ENCODE measurements at regions not wholly inside any gene's neighbourhood (a gene's known extent, or its start where the extent isn't known, plus 50 kb on each side); places are given as distances from the start of the nearest gene placed in this dataset.

- H3K27ac ChIP-seq (ENCODE audit: low read depth), result no peak overlapping the region
- Mint-ChIP-seq H3K27me3 (ENCODE audit: insufficient read depth, low read depth, poor library complexity) (peaks cover 1% of the 10 kb centered on the region), H3K9me3 (peaks cover 5% of the 10 kb centered on the region; the same call in 2 of the 3 replicates), H3K36me3 (ENCODE audit: low read depth) (no peaks in the 10 kb centered on the region), H3K4me1 (no peaks in the 10 kb centered on the region), H3K4me3 (no peak overlapping the region), H3K27ac (no peak overlapping the region)
- H3K9me2 ChIP-seq (ENCODE audit: insufficient read depth), result no peaks in the 10 kb centered on the region
- no peaks in the 10 kb centered on the region for H3K4me1 ChIP-seq (ENCODE audit: insufficient read depth)
- no peak overlapping the region for H2AFZ ChIP-seq
- no peak overlapping the region for H3K4me3 ChIP-seq
- no peaks in the 10 kb centered on the region for H3K27me3 ChIP-seq (ENCODE audit: insufficient read depth)
- ATAC-seq (no peak), DNase-seq (ENCODE audit: low spot score) (no peak)
- H3K36me3 ChIP-seq (ENCODE audit: insufficient read depth), result no peaks in the 10 kb centered on the region
- H3F3A ChIP-seq (replicated peaks; ENCODE audit: low read depth), result no peaks in the 10 kb centered on the region
- H3K79me2 ChIP-seq (replicated peaks; ENCODE audit: insufficient read depth), result no peaks in the 10 kb centered on the region
- no peak overlapping the region for H3K4me2 ChIP-seq
- TF ChIP-seq ZNF114 (CRISPR knock-in tag; IDR thresholded peaks at IDR 0.05) (no peak), STAT1 (IDR thresholded peaks at IDR 0.05; ENCODE audit: unreplicated experiment) (no peak), EZH2 (IDR thresholded peaks at IDR 0.05; ENCODE audit: low read depth, unreplicated experiment) (no peak), JUNB (IDR thresholded peaks at IDR 0.05; ENCODE audit: unreplicated experiment) (no peak), CTCF (conservative IDR thresholded peaks at IDR 0.05; ENCODE audit: low read depth in 2 of 2) (no peak)
- no peaks in the 10 kb centered on the region for H4K20me1 ChIP-seq (replicated peaks; ENCODE audit: insufficient read depth)
These were observed 229.8 kb upstream of the HDAC9 start for GRCh38 chr7:18265611-18266281.

- Histone ChIP-seq H3K27me3 (ENCODE audit: insufficient read depth) (no peaks in the 10 kb centered on the region), H3K36me3 (ENCODE audit: insufficient read depth) (no peaks in the 10 kb centered on the region), H3K4me2 (no peak overlapping the region), H3F3A (replicated peaks; ENCODE audit: low read depth) (no peaks in the 10 kb centered on the region), H3K27ac (ENCODE audit: low read depth) (no peak overlapping the region), H3K4me1 (ENCODE audit: insufficient read depth) (no peaks in the 10 kb centered on the region), H4K20me1 (replicated peaks; ENCODE audit: insufficient read depth) (no peaks in the 10 kb centered on the region), H3K4me3 (no peak overlapping the region), H3K9me2 (ENCODE audit: insufficient read depth) (no peaks in the 10 kb centered on the region), H3K79me2 (replicated peaks; ENCODE audit: insufficient read depth) (no peaks in the 10 kb centered on the region), H2AFZ (no peak overlapping the region)
- H3K4me3 Mint-ChIP-seq, result no peak overlapping the region
- H3K27me3 Mint-ChIP-seq (ENCODE audit: insufficient read depth, low read depth, poor library complexity), result peaks cover 1% of the 10 kb centered on the region
- DNase-seq (ENCODE audit: low spot score), result no peak
- no peaks in the 10 kb centered on the region for H3K4me1 Mint-ChIP-seq
- no peak overlapping the region for H3K27ac Mint-ChIP-seq
- H3K36me3 Mint-ChIP-seq (ENCODE audit: low read depth), result no peaks in the 10 kb centered on the region
- H3K9me3 Mint-ChIP-seq, result no peaks in the 10 kb centered on the region
- ATAC-seq, result no peak
- TF ChIP-seq ZNF114 (CRISPR knock-in tag; IDR thresholded peaks at IDR 0.05) (no peak), ETS1 (IDR thresholded peaks at IDR 0.05) (no peak), NANOG (IDR thresholded peaks at IDR 0.05; ENCODE audit: borderline replicate concordance) (no peak), EZH2 (IDR thresholded peaks at IDR 0.05; ENCODE audit: low read depth, unreplicated experiment) (no peak), REST (IDR thresholded peaks at IDR 0.05; ENCODE audit: unreplicated experiment) (no peak), EZH2phosphoT487 (IDR thresholded peaks at IDR 0.05; ENCODE audit: unreplicated experiment) (no peak), CTCF (conservative IDR thresholded peaks at IDR 0.05; ENCODE audit: low read depth in 2 of 2) (no peak), JUNB (IDR thresholded peaks at IDR 0.05; ENCODE audit: unreplicated experiment) (no peak), CREB1 (CRISPR knock-in tag; IDR thresholded peaks at IDR 0.05; ENCODE audit: low read depth) (no peak), POLR2AphosphoS5 (IDR thresholded peaks at IDR 0.05; ENCODE audit: low read depth) (no peak), STAT1 (IDR thresholded peaks at IDR 0.05; ENCODE audit: unreplicated experiment) (no peak)
These were observed 227.0 kb upstream of the HDAC9 start for GRCh38 chr7:18268571-18268970.

Data from GM23338 (cell line).